ENCODE measurements at regions not wholly inside any gene's neighbourhood (a gene's known extent, or its start where the extent isn't known, plus 50 kb on each side); places are given as distances from the start of the nearest gene placed in this dataset.
A peak's percentile ranks its signal among the peaks of the same experiment; 100 is the strongest.

GRCh38 chr18:57202881-57203280 lies 56.0 kb downstream of the BOD1L2 start:
- intact Hi-C loops (cut with DNase I): no loop called here
- no peak for DNase-seq

GRCh38 chr18:57205641-57206040 lies 58.8 kb downstream of the BOD1L2 start:
- intact Hi-C loops (cut with DNase I): no loop called here
- no peak for DNase-seq

- intact Hi-C loops (cut with DNase I): no loop called here
- DNase-seq: no peak
These were observed 60.4 kb downstream of the BOD1L2 start for GRCh38 chr18:57207124-57207916.

GRCh38 chr18:57208047-57208446 lies 61.2 kb downstream of the BOD1L2 start:
- intact Hi-C loops (cut with DNase I): no loop called here
- DNase-seq: no peak

DNA sequence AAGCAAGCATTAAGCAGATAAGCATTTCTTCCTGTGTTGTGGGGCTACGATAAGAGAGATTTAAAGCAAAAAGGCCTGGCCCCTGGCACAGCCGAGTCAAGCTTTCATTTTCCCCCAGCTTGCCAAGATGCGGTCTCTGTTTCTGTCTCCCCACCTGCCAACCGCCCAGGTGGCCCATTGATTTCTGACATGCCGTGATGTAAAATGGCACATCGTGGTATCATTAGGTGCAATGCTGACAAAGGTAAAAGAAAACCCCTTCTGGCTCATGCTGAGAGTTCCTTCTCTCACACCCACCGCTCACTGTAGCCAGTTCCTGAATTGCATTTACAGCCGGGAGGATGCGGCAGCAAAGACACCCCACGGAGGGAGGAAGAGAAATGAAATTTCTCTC lies 62.8 kb downstream of the BOD1L2 start:
- no peak for DNase-seq
- intact Hi-C loops (cut with DNase I): no loop called here

DNA sequence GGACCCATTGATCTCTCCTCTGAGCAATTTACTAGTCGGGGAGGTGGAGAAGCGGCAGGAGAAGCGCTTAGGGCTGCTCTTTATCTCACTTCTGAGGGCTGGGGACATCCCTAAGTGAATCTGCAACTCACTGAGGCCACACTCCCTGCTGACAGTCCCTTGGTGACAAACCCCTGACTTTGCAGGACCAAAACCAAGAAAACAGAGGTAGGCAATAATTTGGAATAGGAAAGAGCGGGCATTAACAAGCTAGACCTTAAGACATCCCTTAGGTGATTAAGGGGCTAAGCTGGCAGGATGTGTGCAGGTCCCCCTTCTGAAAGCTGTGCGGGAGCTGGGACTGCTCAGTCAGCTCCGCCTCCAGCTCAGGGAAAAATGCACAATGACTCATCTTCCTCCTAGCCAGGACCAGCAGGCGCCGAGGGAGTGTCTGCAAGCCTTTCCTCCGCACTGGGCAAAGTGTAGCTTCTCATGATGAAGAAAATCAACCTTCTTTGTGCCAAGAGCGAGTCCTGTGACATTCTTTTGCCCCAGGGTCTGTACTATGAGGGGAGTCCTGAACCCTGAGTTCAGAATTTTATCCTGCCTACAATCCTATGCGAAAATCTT lies 63.3 kb downstream of the BOD1L2 start:
- peak in 8 of 10 donors; percentile 30 to 94 (median 63) for DNase-seq
- intact Hi-C loops (cut with DNase I): no loop called here

DNA sequence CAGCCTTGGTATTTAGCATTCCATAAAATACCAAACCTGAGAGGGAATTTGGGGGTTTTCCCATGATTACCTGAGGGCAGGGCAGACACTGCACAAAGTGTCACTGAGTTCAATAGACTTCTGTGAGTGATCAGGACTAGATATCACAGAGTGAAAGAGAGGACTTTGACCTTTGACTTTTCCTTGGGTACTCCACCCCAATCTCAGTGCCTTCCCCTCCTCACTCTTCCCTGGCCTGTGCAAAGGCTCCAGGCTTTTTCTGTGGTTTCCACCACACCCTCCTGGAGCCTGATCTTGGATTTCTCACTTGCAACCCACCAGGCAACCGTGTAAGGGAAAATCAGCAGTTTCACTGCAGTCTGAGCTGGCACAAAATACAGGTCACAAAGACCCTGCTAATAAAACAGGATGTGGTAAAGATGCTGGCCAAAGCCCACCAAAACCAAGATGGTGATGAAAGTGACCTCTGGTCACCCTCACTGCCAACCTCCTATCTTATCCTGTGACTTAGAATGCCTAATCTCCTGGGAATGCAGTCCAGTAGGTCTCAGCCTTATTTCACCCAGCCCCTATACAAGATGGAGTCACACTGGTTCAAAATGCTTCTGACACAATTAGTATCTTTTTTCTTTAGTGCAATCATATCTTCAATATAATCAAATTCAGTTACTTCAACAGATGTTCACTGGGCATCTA lies 64.0 kb downstream of the BOD1L2 start:
- intact Hi-C loops (cut with DNase I): no loop called here
- no peak for DNase-seq

- no peak for DNase-seq
- intact Hi-C loops (cut with DNase I): no loop called here
These were observed 64.5 kb downstream of the BOD1L2 start for GRCh38 chr18:57211412-57211750.

- no peak for DNase-seq
- intact Hi-C loops (cut with DNase I): no loop called here
These were observed 64.9 kb downstream of the BOD1L2 start for GRCh38 chr18:57211776-57212175.

GRCh38 chr18:57212678-57213077 lies 65.8 kb downstream of the BOD1L2 start:
- intact Hi-C loops (cut with DNase I): no loop called here
- DNase-seq: no peak

DNA sequence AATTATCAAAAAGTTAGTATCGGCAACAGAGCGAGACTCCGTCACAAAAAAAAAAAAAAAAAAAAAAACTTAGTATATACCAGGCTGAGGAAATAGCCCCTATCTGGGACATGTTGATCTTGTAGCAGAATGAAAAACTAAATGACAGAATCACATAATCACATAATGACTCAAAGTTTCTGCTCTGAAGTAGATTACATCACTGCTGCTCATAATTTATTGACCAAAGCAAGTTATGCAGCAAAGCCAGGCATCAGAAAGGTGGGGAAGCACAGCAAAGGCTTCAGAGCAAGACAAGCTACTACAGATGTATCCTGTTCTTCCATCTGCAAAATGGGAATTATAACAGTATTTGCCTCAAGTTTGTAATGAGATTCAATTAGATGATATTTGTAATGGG lies 68.1 kb downstream of the BOD1L2 start:
- intact Hi-C loops (cut with DNase I): no loop called here
- no peak for DNase-seq

DNA sequence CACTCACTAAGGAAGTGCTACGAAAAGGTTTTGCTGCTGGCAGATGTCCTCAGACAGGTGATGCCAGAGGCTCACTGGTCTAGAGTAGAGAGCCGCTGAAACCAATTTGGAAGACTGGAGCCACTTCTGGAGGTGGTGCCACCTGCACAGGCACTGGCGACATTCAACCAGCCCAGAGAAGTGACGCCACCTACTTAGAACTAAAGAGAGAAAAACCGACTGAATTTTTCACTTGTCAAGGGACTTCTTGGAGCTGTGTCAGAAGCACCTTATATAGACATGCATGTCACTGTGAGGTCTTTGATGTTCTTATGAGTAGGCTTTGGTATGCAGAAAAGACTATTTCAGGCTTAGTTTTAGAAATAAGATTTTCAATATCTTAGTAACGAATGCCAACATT lies 71.4 kb downstream of the BOD1L2 start:
- intact Hi-C loops (cut with DNase I): no loop called here
- DNase-seq: no peak

DNA sequence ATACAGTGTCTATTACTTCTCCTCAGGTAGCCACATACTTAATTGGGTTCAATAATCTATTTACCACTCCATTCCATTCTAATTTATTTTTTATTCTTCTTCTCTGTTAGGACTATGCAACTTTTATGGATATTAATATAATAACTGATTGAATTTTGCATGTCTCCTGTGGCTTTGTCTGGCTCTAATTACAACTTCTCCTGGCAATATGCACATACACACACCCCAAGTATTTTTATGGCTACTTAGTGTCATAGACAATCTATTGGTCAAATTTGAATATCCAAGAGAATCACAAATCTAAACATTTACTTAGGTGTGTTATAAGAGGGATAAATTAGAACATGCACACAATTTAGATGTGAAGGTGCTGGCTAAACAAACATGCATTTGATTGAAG lies 73.1 kb downstream of the BOD1L2 start:
- intact Hi-C loops (cut with DNase I): no loop called here

GRCh38 chr18:57220480-57220879 lies 73.6 kb downstream of the BOD1L2 start:
- no peak for DNase-seq
- intact Hi-C loops (cut with DNase I): no loop called here

More for the DNA sequence above, 73.1 kb downstream of the BOD1L2 start:
- DNase-seq: no peak

GRCh38 chr18:57220930-57221483 lies 74.1 kb downstream of the BOD1L2 start:
- DNase-seq: no peak
- intact Hi-C loops (cut with DNase I): no loop called here

- DNase-seq: no peak
- intact Hi-C loops (cut with DNase I): no loop called here
These were observed 76.4 kb downstream of the BOD1L2 start for GRCh38 chr18:57223144-57223870.

- intact Hi-C loops (cut with DNase I): no loop called here
- no peak for DNase-seq
These were observed 84.1 kb downstream of the BOD1L2 start for GRCh38 chr18:57230861-57231585.

DNA sequence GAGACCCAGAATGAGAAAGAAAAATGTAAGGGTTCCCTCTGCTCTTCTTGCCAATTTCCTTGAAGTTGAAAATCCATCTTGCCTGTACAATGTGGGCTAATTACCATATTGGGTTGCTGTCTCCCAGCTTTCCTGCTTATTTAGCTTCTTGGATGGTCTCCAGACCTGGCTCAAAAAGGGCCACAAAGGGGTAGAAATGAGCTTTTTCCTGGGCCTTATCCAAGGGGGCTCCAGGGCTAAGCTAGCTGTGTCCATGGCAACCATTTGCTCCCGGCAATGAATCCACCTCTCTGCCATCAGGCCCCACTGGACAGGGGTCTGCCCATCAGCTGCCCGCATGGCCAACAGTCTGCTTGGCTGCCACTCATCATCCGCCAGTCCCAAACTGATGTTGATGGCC lies 85.0 kb downstream of the BOD1L2 start:
- no peak for DNase-seq
- intact Hi-C loops (cut with DNase I): no loop called here

DNA sequence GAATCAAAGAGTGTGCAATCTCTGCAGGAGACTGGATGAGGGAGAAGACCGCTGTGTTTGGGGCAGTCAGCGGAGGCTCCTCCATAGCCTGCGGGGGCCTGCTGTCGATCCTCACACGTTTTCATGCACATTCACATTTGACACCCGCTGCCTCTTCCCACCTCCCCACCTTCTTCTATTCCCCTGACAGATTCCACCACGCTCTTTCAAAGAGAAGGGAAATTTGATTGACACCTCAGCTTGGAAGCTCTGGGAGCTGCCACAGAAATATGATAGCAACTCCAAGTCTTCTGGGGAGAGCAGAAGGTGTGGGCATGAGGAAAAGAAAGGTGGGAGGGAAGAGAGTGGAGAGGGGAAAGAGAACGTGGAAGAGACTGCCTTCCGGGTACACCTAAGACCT lies 87.5 kb downstream of the BOD1L2 start:
- intact Hi-C loops (cut with DNase I): no loop called here
- no peak for DNase-seq

- intact Hi-C loops (cut with DNase I): no loop called here
- no peak for DNase-seq
These were observed 95.0 kb downstream of the BOD1L2 start for GRCh38 chr18:57241869-57242268.

Measured in posterior cingulate gyrus (tissue), 11 donors.